HL-60 (cell line): ENCODE measurements at regions not wholly inside any gene's neighbourhood (a gene's known extent, or its start where the extent isn't known, plus 50 kb on each side); places are given as distances from the start of the nearest gene placed in this dataset.

Source experiments
- DNase-seq, 2 experiments: peaks; one replicate each; pipeline ENCODE4 v3.0.0-alpha.2; 2010 to 2020; ENCODE audit warnings: low read depth in 1 of 2, low spot score in 1 of 2
- H3K27ac ChIP-seq: fragments of 250-450 bp; sonication (Bioruptor Pico); replicated peaks from 2 replicates; pipeline ENCODE4 v1.5.1; 2020; ENCODE audit warnings: mild to moderate bottlenecking, moderate library complexity
- H3K27me3 ChIP-seq: fragments of 250-450 bp; sonication (Bioruptor Pico); 2 replicates; pipeline ENCODE4 v1.5.1; 2021; ENCODE audit warnings: mild to moderate bottlenecking, moderate library complexity; ENCODE audit not compliant: insufficient read depth, poor library complexity, severe bottlenecking
- H3K4me3 ChIP-seq: replicated peaks from 2 replicates; pipeline ENCODE4 v1.5.1; 2011; ENCODE audit warnings: mild to moderate bottlenecking, control low read depth, low read length; ENCODE audit not compliant: insufficient read depth
- CTCF ChIP-seq: IDR thresholded peaks from one replicate; pipeline ENCODE4 v1.5.1; 2011; ENCODE audit warnings: low read length, control low read depth, inconsistent platforms; ENCODE audit not compliant: insufficient read depth
- GABPA ChIP-seq: IDR thresholded peaks from 2 replicates; pipeline ENCODE4 v1.6.1; 2012; ENCODE audit warnings: low read depth
- POLR2AphosphoS5 ChIP-seq: IDR thresholded peaks from 2 replicates; pipeline ENCODE4 v1.6.1; 2012; ENCODE audit warnings: low read depth
- SPI1 ChIP-seq: IDR thresholded peaks from 2 replicates; pipeline ENCODE4 v1.6.1; 2012; ENCODE audit warnings: low read depth, mild to moderate bottlenecking, borderline replicate concordance
- TF ChIP-seq, protein P1 (sequence below): IDR thresholded peaks from 2 replicates; pipeline ENCODE4 v1.6.1; 2012; ENCODE audit warnings: low read depth; ENCODE audit not compliant: insufficient replicate concordance

- Histone ChIP-seq H3K27me3 (no peaks in the 10 kb centered on the region), H3K4me3 (no peak overlapping the region), H3K27ac (no peak overlapping the region)
- DNase-seq: no peak
- no peak for TF ChIP-seq CTCF
- no peak for TF ChIP-seq GABPA
- TF ChIP-seq, protein P1, sequence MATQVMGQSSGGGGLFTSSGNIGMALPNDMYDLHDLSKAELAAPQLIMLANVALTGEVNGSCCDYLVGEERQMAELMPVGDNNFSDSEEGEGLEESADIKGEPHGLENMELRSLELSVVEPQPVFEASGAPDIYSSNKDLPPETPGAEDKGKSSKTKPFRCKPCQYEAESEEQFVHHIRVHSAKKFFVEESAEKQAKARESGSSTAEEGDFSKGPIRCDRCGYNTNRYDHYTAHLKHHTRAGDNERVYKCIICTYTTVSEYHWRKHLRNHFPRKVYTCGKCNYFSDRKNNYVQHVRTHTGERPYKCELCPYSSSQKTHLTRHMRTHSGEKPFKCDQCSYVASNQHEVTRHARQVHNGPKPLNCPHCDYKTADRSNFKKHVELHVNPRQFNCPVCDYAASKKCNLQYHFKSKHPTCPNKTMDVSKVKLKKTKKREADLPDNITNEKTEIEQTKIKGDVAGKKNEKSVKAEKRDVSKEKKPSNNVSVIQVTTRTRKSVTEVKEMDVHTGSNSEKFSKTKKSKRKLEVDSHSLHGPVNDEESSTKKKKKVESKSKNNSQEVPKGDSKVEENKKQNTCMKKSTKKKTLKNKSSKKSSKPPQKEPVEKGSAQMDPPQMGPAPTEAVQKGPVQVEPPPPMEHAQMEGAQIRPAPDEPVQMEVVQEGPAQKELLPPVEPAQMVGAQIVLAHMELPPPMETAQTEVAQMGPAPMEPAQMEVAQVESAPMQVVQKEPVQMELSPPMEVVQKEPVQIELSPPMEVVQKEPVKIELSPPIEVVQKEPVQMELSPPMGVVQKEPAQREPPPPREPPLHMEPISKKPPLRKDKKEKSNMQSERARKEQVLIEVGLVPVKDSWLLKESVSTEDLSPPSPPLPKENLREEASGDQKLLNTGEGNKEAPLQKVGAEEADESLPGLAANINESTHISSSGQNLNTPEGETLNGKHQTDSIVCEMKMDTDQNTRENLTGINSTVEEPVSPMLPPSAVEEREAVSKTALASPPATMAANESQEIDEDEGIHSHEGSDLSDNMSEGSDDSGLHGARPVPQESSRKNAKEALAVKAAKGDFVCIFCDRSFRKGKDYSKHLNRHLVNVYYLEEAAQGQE: no peak
- TF ChIP-seq SPI1: no peak
- no peak for TF ChIP-seq POLR2AphosphoS5
Observed at GRCh38 chr14:86391085-86391484, 861.1 kb downstream of the FLRT2 start.

DNA sequence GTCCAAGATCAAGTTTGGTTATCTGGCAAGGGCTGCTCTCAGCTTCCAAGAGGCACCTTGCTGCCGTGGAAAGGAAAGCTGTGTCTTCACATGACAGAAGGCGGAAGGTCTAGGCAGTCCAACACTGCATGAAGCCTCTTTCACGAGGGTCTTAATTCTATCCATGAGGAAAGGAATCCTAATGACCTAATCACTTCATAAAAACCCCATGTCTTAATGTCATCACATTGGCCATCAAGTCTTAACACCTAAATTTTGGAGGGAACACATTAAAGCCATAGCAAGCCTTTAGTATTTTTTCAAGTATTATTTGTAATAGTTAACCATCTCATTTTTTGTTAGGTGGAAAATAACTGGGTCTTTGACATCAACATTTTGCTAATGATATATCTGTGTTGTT is 858.3 kb downstream of the FLRT2 start:
- Histone ChIP-seq H3K4me3 (no peak overlapping the region), H3K27me3 (no peaks in the 10 kb centered on the region), H3K27ac (no peak overlapping the region)
- DNase-seq: no peak
- TF ChIP-seq, protein P1: no peak
- TF ChIP-seq GABPA: no peak
- TF ChIP-seq POLR2AphosphoS5: no peak
- TF ChIP-seq CTCF: no peak
- no peak for TF ChIP-seq SPI1

DNA sequence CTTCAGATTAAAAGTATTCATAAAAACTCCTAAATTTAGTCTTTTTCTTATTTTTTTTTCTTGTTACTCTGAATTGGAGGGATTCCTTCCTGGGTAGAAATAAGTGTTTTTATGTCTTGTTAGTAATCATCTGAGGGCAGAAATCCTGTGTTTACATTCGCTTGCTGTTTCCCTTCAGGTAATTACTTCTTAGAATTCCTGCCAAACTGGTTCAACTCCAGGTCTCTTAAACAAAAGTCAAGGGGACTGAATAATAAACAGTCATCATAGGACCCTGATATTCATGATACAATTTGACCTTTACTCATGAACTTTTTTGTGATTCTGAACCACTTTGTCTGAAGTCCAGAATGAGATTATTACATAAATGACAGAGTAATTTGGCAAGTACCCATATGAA is 843.9 kb downstream of the FLRT2 start:
- H3K4me3 ChIP-seq: no peak overlapping the region
- DNase-seq: no peak
- TF ChIP-seq GABPA (no peak), POLR2AphosphoS5 (no peak), SPI1 (no peak), CTCF (no peak)
- TF ChIP-seq, protein P1: no peak
- no peaks in the 10 kb centered on the region for H3K27me3 ChIP-seq
- H3K27ac ChIP-seq: no peak overlapping the region
